Globus pallidus (tissue), 1 donor: ENCODE measurements at regions not wholly inside any gene's neighbourhood (a gene's known extent, or its start where the extent isn't known, plus 50 kb on each side); places are given as distances from the start of the nearest gene placed in this dataset.
"Not testable (repeated sequence)": the region's sequence is repeated elsewhere in the genome, so short reads cannot be mapped to it uniquely, and the experiment has no call there.

Experiments used
- DNase-seq: peaks from one replicate; pipeline ENCODE4 v3.0.0-alpha.2; 2015; ENCODE audit warnings: low spot score

- DNase-seq: not testable (repeated sequence)
Observed at GRCh38 chr5:134471858-134472449, 53.5 kb upstream of the JADE2 start.

GRCh38 chr5:134468921-134469400 lies 56.5 kb upstream of the JADE2 start:
- no peak for DNase-seq

- no peak for DNase-seq
Observed at GRCh38 chr5:134467231-134467630, 55.5 kb upstream of the CDKN2AIPNL start.

- DNase-seq: peak; percentile 68
Observed at GRCh38 chr5:134466241-134467069, 54.8 kb upstream of the CDKN2AIPNL start.

- peak; percentile 58 for DNase-seq
Observed at GRCh38 chr5:134465816-134466240, 54.1 kb upstream of the CDKN2AIPNL start.

GRCh38 chr5:134464988-134465815 lies 53.5 kb upstream of the CDKN2AIPNL start:
- DNase-seq: no peak

- no peak for DNase-seq
Observed at GRCh38 chr5:134463991-134464760, 52.5 kb upstream of the CDKN2AIPNL start.

GRCh38 chr5:134463176-134463720 lies 51.6 kb upstream of the CDKN2AIPNL start:
- DNase-seq: no peak

GRCh38 chr5:134462761-134463160 lies 51.1 kb upstream of the CDKN2AIPNL start:
- DNase-seq: no peak

GRCh38 chr5:134462047-134462575 lies 50.4 kb upstream of the CDKN2AIPNL start:
- no peak for DNase-seq
